SK-N-SH (cell line): ENCODE measurements at regions not wholly inside any gene's neighbourhood (a gene's known extent, or its start where the extent isn't known, plus 50 kb on each side); places are given as distances from the start of the nearest gene placed in this dataset.

Experiments used
- CTCF ChIP-seq: fragments of 200-600 bp; sonication (generic); IDR thresholded peaks from 2 replicates; pipeline ENCODE4 v1.6.1; 2017; ENCODE audit warnings: antibody characterized with exemption, mild to moderate bottlenecking, moderate library complexity
- EZH2phosphoT487 ChIP-seq: fragments of 200-600 bp; sonication (generic); IDR thresholded peaks from 2 replicates; pipeline ENCODE4 v1.6.1; 2017; ENCODE audit warnings: low read depth, mixed run types, mild to moderate bottlenecking, antibody characterized with exemption, moderate library complexity, borderline replicate concordance
- FOXJ3 ChIP-seq: sonication (generic); formaldehyde crosslinking; IDR thresholded peaks from 2 replicates; pipeline ENCODE4 v1.5.1; 2020; ENCODE audit warnings: mild to moderate bottlenecking, missing genetic modification reagents
- MAX ChIP-seq: IDR thresholded peaks from 2 replicates; pipeline ENCODE4 v1.4.0; 2012; ENCODE audit warnings: low read depth
- POLR2AphosphoS5 ChIP-seq: IDR thresholded peaks from 2 replicates; pipeline ENCODE4 v1.6.1; 2012; ENCODE audit warnings: low read depth, low read length
- REST ChIP-seq: IDR thresholded peaks from 2 replicates; pipeline ENCODE4 v1.6.1; 2012; ENCODE audit warnings: mild to moderate bottlenecking, low read depth, low read length, moderate library complexity
- TCF12 ChIP-seq: IDR thresholded peaks from 2 replicates; pipeline ENCODE4 v1.4.0; 2012
- YY1 ChIP-seq: IDR thresholded peaks from 2 replicates; pipeline ENCODE4 v1.4.0; 2012; ENCODE audit warnings: low read depth, mild to moderate bottlenecking

- TF ChIP-seq EZH2phosphoT487 (no peak), CTCF (no peak), YY1 (no peak), MAX (no peak), FOXJ3 (no peak), REST (no peak), TCF12 (no peak), POLR2AphosphoS5 (no peak)
Measured at GRCh38 chr17:56064506-56064905, 88.8 kb upstream of the ANKFN1 start.
